ENCODE measurements at regions not wholly inside any gene's neighbourhood (a gene's known extent, or its start where the extent isn't known, plus 50 kb on each side); places are given as distances from the start of the nearest gene placed in this dataset.
"Not testable (repeated sequence)": the region's sequence is repeated elsewhere in the genome, so short reads cannot be mapped to it uniquely, and the experiment has no call there.

GRCh38 chr12:11987901-11988300 lies 82.8 kb upstream of the BCL2L14 start:
- TF ChIP-seq CTCF (IDR thresholded peaks at IDR 0.05; ENCODE audit: partially characterized antibody, unreplicated experiment) = no peak
- no peak overlapping the region for H3K27ac Mint-ChIP-seq (ENCODE audit: unreplicated experiment)
- peaks cover 4% of the 10 kb centered on the region for H3K9me3 Mint-ChIP-seq (ENCODE audit: unreplicated experiment)
- no peaks in the 10 kb centered on the region for H3K27me3 Mint-ChIP-seq (ENCODE audit: unreplicated experiment)
- no peak for DNase-seq
- H3K4me1 Mint-ChIP-seq (ENCODE audit: low read depth, unreplicated experiment) = no peaks in the 10 kb centered on the region
- no peaks in the 10 kb centered on the region for H3K36me3 Mint-ChIP-seq (ENCODE audit: unreplicated experiment)
- H3K4me3 Mint-ChIP-seq (ENCODE audit: unreplicated experiment) = no peak overlapping the region

DNA sequence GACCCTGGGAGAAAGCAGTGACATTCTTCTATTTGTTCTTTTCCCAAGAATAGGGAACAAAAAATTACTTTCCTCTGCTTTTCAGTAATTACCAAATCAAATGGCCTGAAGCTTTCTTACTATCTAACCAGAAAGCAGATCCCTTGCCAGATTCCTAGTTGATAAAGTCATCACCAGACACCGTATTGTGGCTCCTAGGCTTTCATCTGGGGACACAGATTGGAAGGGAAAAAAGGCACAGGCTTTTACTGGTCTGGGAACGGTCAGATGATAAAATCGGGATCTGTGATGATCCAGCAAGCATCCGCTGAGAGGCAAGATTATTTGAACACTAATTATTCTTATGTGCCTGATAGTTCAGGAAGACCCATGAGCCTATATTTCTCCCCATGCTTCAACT lies 79.1 kb upstream of the BCL2L14 start:
- Mint-ChIP-seq H3K36me3 (ENCODE audit: unreplicated experiment) (no peaks in the 10 kb centered on the region), H3K27ac (ENCODE audit: unreplicated experiment) (no peak overlapping the region), H3K4me3 (ENCODE audit: unreplicated experiment) (no peak overlapping the region), H3K9me3 (ENCODE audit: unreplicated experiment) (peaks cover 6% of the 10 kb centered on the region), H3K4me1 (ENCODE audit: low read depth, unreplicated experiment) (no peaks in the 10 kb centered on the region), H3K27me3 (ENCODE audit: unreplicated experiment) (no peaks in the 10 kb centered on the region)
- TF ChIP-seq CTCF (IDR thresholded peaks at IDR 0.05; ENCODE audit: partially characterized antibody, unreplicated experiment) = no peak
- no peak for DNase-seq

- TF ChIP-seq CTCF (IDR thresholded peaks at IDR 0.05; ENCODE audit: partially characterized antibody, unreplicated experiment) = no peak
- DNase-seq = no peak
- Mint-ChIP-seq H3K9me3 (ENCODE audit: unreplicated experiment) (peaks cover 6% of the 10 kb centered on the region), H3K27ac (ENCODE audit: unreplicated experiment) (no peak overlapping the region), H3K4me1 (ENCODE audit: low read depth, unreplicated experiment) (no peaks in the 10 kb centered on the region), H3K36me3 (ENCODE audit: unreplicated experiment) (no peaks in the 10 kb centered on the region), H3K27me3 (ENCODE audit: unreplicated experiment) (no peaks in the 10 kb centered on the region), H3K4me3 (ENCODE audit: unreplicated experiment) (no peak overlapping the region)
Measured at GRCh38 chr12:11992515-11992914, 78.2 kb upstream of the BCL2L14 start.

- not testable (repeated sequence) for DNase-seq; H3K4me3 Mint-ChIP-seq (ENCODE audit: unreplicated experiment); H3K9me3 Mint-ChIP-seq (ENCODE audit: unreplicated experiment); H3K36me3 Mint-ChIP-seq (ENCODE audit: unreplicated experiment); H3K27ac Mint-ChIP-seq (ENCODE audit: unreplicated experiment); H3K27me3 Mint-ChIP-seq (ENCODE audit: unreplicated experiment); H3K4me1 Mint-ChIP-seq (ENCODE audit: low read depth, unreplicated experiment)
Measured at GRCh38 chr12:11998307-11998943, 72.3 kb upstream of the BCL2L14 start.

- H3K9me3 Mint-ChIP-seq (ENCODE audit: unreplicated experiment) = peaks cover 2% of the 10 kb centered on the region
- no peak for TF ChIP-seq CTCF (IDR thresholded peaks at IDR 0.05; ENCODE audit: partially characterized antibody, unreplicated experiment)
- DNase-seq = no peak
- H3K4me3 Mint-ChIP-seq (ENCODE audit: unreplicated experiment) = no peak overlapping the region
- no peaks in the 10 kb centered on the region for H3K4me1 Mint-ChIP-seq (ENCODE audit: low read depth, unreplicated experiment)
- H3K27ac Mint-ChIP-seq (ENCODE audit: unreplicated experiment) = no peak overlapping the region
- H3K36me3 Mint-ChIP-seq (ENCODE audit: unreplicated experiment) = no peaks in the 10 kb centered on the region
- H3K27me3 Mint-ChIP-seq (ENCODE audit: unreplicated experiment) = no peaks in the 10 kb centered on the region
Measured at GRCh38 chr12:11998944-11999315, 71.8 kb upstream of the BCL2L14 start.

All from glutamatergic neuron (in vitro differentiated cells).